Left lung (tissue), 4 donors: ENCODE measurements at regions not wholly inside any gene's neighbourhood (a gene's known extent, or its start where the extent isn't known, plus 50 kb on each side); places are given as distances from the start of the nearest gene placed in this dataset.

Experiments used
- ATAC-seq: fragments of 200-7000 bp; cut with Tn5 transposase; one replicate; pipeline ENCODE4 v1.9.1; 2020; ENCODE audit warnings: moderate library complexity
- DNase-seq, 4 donors: peaks; one replicate each; pipeline ENCODE4 v3.0.0-alpha.2; 2013 to 2020
- H3K27ac ChIP-seq, 2 donors: fragments of 200-600 bp; sonication (generic) in 1 of 2; one replicate each; pipeline versions ENCODE4 v1.5.0 to v1.8.0; 2020 to 2021
- H3K27me3 ChIP-seq, 2 donors: fragments of 200-600 bp; sonication (generic) in 1 of 2; one replicate each; pipeline versions ENCODE4 v1.5.0 to v1.8.0; 2020 to 2021
- H3K36me3 ChIP-seq, 2 donors: fragments of 200-600 bp; sonication (generic) in 1 of 2; one replicate each; pipeline versions ENCODE4 v1.5.0 to v1.8.0; 2020 to 2021
- H3K4me1 ChIP-seq, 2 donors: fragments of 200-600 bp; one replicate each; pipeline ENCODE4 v1.8.0; 2021
- H3K4me3 ChIP-seq, 2 donors: fragments of 200-600 bp; sonication (generic) in 1 of 2; one replicate each; pipeline versions ENCODE4 v1.5.0 to v1.8.0; 2020 to 2021; ENCODE audit warnings: mild to moderate bottlenecking in 1 of 2
- H3K9me3 ChIP-seq, 2 donors: fragments of 200-600 bp; sonication (generic) in 1 of 2; one replicate each; pipeline versions ENCODE4 v1.5.0 to v1.8.0; 2020 to 2021
- CTCF ChIP-seq, 2 donors: fragments of 200-600 bp; sonication (generic) in 1 of 2; IDR thresholded peaks; one replicate each; pipeline versions ENCODE4 v1.5.0 to v1.8.0; 2021; ENCODE audit warnings: antibody characterized with exemption in 2 of 2
- intact Hi-C, 2 donors: fragments of 100-400 bp; cut with DNase I; formaldehyde crosslinking; loops; one replicate each; pipeline versions ENCODE4 v1.11.2 to v1.14.2; 2022
- donor health status: DM: no; HTN: yes; CAD: no.
- donor health status: DM: no; HTN: no; CAD: no.

- Histone ChIP-seq H3K27ac (no peak overlapping the region), H3K9me3 (no peaks in the 10 kb centered on the region), H3K27me3 (peaks cover 57 to 73% of the 10 kb centered on the region in 2 donors), H3K4me3 (peak overlapping the region in 1 of 2 donors; percentile 31), H3K4me1 (peaks cover 15 to 17% of the 10 kb centered on the region in 2 donors), H3K36me3 (no peaks in the 10 kb centered on the region)
- ATAC-seq (no peak), DNase-seq (no peak)
- TF ChIP-seq CTCF (IDR thresholded peaks at IDR 0.05) = no peak
- intact Hi-C loops = no loop called here
Measured at GRCh38 chr10:22476601-22477321, 131.5 kb downstream of the SPAG6 start.

- Histone ChIP-seq H3K4me1 (peaks cover 15 to 17% of the 10 kb centered on the region in 2 donors), H3K27ac (no peak overlapping the region), H3K4me3 (no peak overlapping the region), H3K9me3 (no peaks in the 10 kb centered on the region), H3K36me3 (no peaks in the 10 kb centered on the region), H3K27me3 (peaks cover 51 to 64% of the 10 kb centered on the region in 2 donors)
- peak in 1 of 4 donors; percentile 73 for DNase-seq
- TF ChIP-seq CTCF (IDR thresholded peaks at IDR 0.05) = no peak
- no peak for ATAC-seq
- intact Hi-C loops = no loop called here
Measured at GRCh38 chr10:22477334-22478287, 132.3 kb downstream of the SPAG6 start.

- intact Hi-C loops = no loop called here
- Histone ChIP-seq H3K27me3 (peaks cover 42 to 53% of the 10 kb centered on the region in 2 donors), H3K4me3 (no peak overlapping the region), H3K27ac (no peak overlapping the region), H3K36me3 (no peaks in the 10 kb centered on the region), H3K9me3 (no peaks in the 10 kb centered on the region), H3K4me1 (peaks cover 15 to 17% of the 10 kb centered on the region in 2 donors)
- no peak for TF ChIP-seq CTCF (IDR thresholded peaks at IDR 0.05)
- no peak for DNase-seq
- no peak for ATAC-seq
Measured at GRCh38 chr10:22478555-22479334, 133.4 kb downstream of the SPAG6 start.

- no peak overlapping the region for H3K4me3 ChIP-seq
- no peak for TF ChIP-seq CTCF (IDR thresholded peaks at IDR 0.05)
- DNase-seq (peak in 2 of 4 donors; percentile 32 to 58), ATAC-seq (no peak)
- no peak overlapping the region for H3K27ac ChIP-seq
- H3K36me3 ChIP-seq = no peaks in the 10 kb centered on the region
- H3K27me3 ChIP-seq = peaks cover 37 to 46% of the 10 kb centered on the region in 2 donors
- peaks cover 15 to 17% of the 10 kb centered on the region in 2 donors for H3K4me1 ChIP-seq
- intact Hi-C loops = no loop called here
- no peaks in the 10 kb centered on the region for H3K9me3 ChIP-seq
Measured at GRCh38 chr10:22479419-22479818, 134.1 kb downstream of the SPAG6 start.
